HG03095 (cell line): ENCODE measurements at regions not wholly inside any gene's neighbourhood (a gene's known extent, or its start where the extent isn't known, plus 50 kb on each side); places are given as distances from the start of the nearest gene placed in this dataset.
"Not testable (repeated sequence)": the region's sequence is repeated elsewhere in the genome, so short reads cannot be mapped to it uniquely, and the experiment has no call there.

Experiments
- ATAC-seq: cut with Tn5 transposase; IDR thresholded peaks from one replicate; pipeline ENCODE4 v1.9.1; 2021; ENCODE audit warnings: moderate library complexity; ENCODE audit not compliant: unreplicated experiment

DNA sequence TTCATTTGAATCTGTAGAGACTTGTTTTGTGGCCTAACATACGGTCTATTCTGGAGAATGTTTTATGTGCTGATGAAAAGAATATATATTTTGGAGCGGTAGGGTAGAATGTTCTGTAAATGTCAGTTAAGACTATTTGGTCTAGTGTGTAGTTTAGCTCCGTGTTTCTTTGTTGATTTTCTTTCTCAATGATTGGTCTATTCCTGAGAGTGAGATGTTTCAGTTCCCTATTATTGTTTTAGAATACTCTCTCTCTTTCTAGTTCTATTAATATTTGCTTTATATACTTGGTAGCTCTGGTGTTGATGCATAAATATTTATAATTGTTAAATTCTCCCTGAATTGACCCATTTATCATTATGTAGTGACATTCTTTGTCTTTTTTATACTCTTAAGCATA lies 236.5 kb downstream of the GLUD2 start:
- no peak for ATAC-seq

- no peak for ATAC-seq
Measured at GRCh38 chrX:121298499-121298898, 251.1 kb downstream of the GLUD2 start.

- ATAC-seq: no peak
Measured at GRCh38 chrX:121301356-121301755, 253.9 kb downstream of the GLUD2 start.

DNA sequence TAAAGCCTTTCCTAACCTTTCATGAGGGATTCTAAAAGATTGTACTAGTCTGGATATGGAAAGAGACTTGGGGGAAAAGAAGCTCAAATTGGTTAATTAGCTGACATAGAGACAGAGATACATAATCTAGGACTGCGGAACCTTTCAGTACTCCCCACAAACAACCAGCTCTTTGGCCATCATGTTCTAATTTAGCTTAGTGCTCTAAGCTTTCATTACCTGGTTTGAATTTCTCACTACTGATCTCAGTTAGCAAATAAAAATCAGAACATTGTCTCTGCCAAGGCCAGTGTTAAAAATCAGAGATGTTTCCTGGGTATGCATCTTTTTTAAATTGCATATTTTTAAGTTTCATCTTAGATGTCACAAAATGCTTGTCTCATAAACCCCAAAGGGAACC lies 254.4 kb downstream of the GLUD2 start:
- no peak for ATAC-seq

DNA sequence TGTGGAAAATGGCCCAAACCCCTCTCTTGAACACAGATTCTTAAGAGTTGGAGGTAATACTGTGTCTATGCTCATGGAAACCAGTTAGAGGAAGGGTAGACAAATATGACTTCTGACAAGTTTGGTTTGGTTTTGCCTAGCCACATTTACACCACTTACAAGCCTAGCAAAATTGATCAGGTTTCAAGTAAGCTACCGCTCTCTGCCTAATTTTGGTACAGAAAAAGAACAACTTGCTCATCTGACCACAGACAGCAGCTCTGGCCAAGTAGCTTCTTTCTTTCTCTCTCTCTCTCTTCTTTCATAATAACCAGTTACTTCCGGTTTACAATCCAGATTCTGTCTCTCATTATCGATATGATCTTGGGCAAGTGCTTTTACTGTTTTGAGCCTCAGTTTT lies 260.0 kb downstream of the GLUD2 start:
- ATAC-seq: peak; percentile 80

DNA sequence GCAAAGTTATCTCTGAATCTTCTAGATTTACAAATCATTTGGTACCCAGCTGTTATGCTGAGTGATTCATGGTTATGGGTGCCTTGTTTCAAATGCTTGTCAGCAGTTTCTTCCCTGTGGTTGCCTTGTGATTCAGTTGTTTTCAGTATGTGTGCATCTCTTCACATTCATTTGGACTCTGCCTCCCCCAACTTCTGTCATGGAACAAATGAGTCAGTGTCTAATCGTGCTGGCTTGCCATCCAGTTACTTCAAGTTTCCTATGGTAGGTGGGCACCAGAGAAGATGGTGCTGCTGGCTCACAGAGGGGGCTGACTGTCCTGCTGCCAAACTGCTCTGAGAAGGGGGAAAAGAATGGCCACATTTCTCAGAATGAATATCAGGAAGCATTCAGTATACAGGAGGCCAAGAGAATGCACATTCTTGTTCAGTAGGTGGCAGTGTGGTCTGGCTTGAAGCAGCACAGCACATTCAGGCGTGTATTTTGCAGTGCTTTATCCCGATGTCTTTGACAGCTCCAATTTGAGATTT lies 260.9 kb downstream of the GLUD2 start:
- peak; percentile 70 for ATAC-seq

GRCh38 chrX:121310820-121311219 lies 263.4 kb downstream of the GLUD2 start:
- no peak for ATAC-seq

DNA sequence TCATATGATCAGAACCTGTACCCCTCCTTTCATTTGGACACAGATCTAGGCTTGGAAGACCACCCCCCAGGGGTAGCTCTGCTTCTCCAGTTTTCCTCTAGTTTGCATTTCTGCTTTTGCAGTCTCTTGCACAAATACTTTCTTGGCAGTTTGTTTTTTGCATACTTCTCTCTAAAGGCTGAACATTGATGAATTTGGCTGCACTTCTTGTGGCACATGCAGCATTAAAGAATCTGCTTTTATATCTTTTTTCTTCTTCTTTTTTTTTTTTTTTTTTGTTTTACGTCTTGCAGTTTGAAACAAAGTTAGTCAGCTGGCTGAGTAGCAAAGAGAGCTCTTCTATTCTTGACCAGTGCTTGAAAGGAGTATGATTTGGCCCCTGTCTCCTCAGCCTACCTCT lies 273.0 kb downstream of the GLUD2 start:
- ATAC-seq: no peak

- no peak for ATAC-seq
Measured at GRCh38 chrX:121322159-121322558, 274.7 kb downstream of the GLUD2 start.

GRCh38 chrX:121323337-121323736 lies 275.9 kb downstream of the GLUD2 start:
- ATAC-seq: no peak

GRCh38 chrX:121333942-121334341 lies 286.5 kb downstream of the GLUD2 start:
- no peak for ATAC-seq

DNA sequence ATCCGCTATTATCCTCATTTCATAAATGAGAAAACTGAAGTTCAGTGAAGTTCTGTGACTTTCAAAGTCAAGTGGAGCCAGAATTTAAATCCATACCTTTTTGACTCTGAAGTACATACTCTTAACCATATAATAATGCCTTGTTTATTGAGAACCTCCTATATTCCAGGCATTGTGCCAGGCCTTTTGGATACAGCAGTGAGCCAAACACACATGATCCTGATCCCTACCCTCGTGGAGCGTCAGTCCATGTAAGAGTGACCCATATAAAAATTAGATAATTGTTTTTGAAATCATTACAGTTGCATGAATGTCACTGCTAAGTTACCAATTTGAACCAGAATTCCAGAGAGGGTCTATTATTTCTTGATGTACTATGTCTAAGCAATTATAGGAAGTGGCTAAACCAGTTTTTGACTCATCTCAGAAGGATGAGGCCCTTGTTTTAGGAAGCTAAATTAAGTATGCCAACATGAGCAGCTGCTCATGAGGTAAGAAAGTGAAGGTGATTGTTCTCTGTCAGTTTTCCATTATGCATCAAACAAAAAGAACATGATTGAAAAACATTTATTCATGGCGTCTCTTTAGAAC lies 289.5 kb downstream of the GLUD2 start:
- no peak for ATAC-seq

- ATAC-seq: no peak
Measured at GRCh38 chrX:121337816-121338215, 290.4 kb downstream of the GLUD2 start.

- no peak for ATAC-seq
Measured at GRCh38 chrX:121349263-121349662, 301.9 kb downstream of the GLUD2 start.

DNA sequence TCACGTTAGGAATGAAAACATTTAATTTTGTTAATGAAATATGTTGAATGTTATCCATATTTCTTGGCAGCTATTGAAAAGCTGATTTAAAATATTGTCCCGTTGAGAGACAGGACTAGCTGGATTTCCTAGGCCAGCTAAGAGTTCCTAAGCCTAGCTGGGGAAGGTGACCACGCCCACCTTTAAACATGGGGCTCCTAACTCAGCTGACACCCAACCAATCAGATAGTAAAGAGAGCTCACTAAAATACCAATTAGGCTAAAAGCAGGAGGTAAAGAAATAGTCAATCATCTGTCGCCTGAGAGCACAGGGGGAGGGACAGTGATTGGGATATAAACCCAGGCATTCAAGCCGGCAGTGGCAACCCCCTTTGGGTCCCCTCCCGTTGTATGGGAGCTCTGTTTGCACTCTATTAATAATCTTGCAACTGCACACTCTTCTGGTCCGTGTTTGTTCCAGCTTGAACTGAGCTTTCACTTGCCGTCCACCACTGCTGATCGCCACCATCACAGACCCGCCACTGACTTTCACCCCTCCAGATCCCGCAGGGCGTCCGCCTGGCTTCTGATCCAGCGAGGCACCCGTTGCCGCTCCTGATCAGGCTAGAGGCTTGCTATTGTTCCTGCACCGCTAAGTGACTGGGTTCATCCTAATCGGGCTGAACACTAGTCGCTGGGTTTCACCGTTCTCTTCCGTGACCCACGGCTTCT lies 308.9 kb downstream of the GLUD2 start:
- ATAC-seq: no peak

DNA sequence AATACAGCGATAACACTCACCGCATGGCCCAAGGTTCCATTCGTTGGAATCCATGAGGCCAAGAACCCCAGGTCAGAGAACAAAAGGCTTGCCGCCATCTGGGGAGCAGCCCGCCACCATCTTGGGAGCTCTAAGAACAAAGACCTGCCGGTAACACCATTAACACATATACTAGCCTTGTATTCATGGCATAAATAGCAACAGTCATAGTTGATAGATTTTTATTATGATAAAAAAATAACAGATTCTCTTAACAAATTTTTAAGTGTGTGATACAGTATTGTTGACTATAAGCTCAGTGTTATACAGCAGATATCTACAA lies 309.4 kb downstream of the GLUD2 start:
- no peak for ATAC-seq

DNA sequence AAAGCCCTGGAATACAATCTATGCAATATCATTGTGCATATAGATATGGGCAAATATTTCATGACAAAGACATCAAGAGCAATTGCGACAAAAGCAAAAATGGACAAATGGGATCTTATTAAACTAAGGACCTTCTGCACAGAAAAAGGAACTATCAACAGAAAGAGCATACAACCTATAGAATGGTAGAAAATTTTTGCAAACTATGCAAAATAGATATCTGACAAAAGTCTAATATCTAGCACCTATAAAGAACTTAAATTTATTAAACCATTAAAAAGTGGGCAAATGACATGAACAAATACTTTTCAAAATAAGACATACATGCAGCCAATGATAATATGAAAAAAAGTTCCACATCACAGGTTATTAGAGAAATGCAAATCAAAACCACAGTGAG lies 312.9 kb downstream of the GLUD2 start:
- ATAC-seq: no peak

DNA sequence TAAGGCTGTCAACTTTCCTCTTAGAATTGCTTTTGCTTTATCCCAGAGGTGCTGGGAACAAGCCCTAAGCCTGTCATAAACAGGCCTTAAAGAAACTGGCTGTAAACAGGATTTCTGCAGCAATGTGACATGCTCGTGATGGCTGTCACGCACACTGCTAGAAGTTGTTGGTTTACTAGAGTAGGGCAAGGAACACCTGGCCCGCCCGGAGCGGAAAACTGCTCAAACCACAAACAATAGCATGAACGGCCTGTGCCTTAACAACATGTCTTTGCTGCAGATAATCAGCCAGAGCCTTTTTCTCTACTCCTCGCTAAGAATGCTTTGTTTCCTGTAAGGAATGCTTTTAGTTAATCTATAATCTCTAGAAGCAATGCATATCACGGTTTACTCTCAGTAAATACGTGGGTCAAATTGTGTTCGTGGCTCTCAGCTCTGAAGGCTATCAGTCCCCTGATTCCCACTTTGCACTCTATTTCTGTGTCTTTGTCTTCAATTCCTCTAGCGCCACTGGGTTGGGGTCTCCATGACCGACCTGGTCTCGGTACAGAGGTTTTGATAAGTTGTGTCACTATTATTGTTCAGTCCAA lies 318.3 kb downstream of the GLUD2 start:
- no peak for ATAC-seq

DNA sequence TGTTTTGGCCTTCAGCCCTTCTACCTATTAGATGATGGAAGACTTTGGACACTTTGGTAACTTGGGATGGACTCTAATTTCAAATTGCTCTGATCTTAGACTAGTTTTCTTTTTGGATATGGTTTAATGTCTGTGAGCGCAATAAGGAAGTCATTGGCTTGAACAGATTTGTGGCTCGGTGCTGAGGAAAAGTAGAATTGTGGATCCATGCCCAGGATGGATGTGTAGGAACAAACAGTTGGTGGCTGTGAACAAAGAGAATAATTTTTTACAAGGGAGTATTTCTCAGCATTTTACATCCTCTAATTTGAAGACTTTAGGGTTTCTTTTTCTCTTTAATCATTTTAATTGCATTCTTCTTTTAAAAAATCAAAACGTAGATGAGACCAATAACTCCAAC lies 327.1 kb downstream of the GLUD2 start:
- ATAC-seq: no peak

DNA sequence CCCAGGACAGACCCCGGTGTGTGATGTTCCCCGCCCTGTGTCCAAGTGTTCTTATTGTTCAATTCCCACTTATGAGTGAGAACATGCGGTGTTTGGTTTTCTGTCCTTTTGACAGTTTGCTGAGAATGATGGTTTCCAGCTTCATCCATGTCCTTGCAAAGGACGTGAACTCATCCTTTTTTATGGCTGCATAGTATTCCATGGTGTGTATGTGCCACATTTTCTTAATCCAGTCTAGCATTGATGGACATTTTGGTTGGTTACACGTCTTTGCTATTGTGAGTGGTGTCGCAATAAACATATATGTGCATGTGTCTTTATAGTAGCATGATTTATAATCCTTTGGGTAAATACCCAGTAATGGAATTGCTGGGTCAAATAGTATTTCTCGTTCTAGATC lies 334.5 kb downstream of the GLUD2 start:
- not testable (repeated sequence) for ATAC-seq

DNA sequence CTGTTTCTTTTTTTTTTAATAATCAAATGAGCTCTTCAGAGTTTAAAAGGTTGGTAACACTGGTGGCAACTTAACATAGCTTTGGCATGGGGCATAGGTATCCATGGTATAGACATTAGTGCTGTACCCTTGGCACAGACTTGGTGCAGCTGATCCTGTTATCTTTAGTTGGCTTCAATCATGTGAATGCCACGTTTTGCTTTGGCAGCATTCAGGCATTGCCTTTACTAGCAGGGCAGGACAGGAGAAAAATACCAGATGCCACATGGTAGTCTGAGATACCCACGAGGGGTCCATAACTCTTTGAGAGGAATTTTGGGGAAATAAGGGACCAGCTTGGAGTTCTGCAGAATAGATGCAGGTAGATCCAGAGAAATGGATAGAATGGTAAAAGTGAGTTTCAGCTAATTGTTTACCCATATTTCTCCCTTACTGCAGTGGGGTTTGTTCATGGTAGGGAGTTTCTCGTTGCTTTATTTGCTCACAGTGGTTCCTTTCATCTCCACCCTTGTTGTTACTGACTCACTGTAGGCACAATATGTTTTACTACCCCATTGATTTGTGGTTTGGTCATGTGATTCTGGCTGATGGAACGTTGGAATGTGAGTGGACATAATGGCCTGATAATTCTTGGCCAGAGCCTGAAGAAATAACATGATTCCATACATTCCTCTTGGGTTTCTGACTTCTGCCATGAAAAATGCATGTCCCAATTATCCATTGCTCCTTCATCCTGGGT lies 342.7 kb downstream of the GLUD2 start:
- ATAC-seq: no peak

DNA sequence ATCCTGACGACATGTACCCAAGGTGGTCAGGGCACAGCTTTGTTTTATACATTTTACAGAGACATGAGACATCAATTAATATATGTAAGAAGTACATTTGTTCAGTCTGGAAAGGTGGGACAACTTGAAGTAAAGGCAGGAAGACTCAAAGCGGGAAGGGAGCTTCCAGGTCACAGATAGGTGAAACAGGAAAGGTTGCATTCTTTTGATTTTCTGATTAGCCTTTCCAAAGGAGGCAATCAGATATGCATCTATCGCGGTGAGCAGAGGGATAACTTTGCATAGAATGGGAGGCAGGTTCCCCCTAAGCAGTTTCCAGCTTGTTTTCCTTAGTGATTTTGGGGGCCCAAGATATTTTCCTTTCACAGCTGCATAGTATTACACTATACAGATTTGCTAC lies 358.4 kb downstream of the GLUD2 start:
- ATAC-seq: no peak
